BJ (cell line): ENCODE measurements at regions not wholly inside any gene's neighbourhood (a gene's known extent, or its start where the extent isn't known, plus 50 kb on each side); places are given as distances from the start of the nearest gene placed in this dataset.

Source experiments
- CTCF ChIA-PET: fragments of 350-600 bp; formaldehyde crosslinking; extraction: SDS; loops from one replicate; lab custom pipeline; 2021; ENCODE audit warnings: antibody characterized with exemption, inconsistent platforms; lab: Yijun Ruan, JAX
- POLR2A ChIA-PET: fragments of 300-600 bp; sonication (Branson Sonifier 250); formaldehyde crosslinking; extraction: SDS; loops from one replicate; lab custom pipeline; 2021; ENCODE audit warnings: antibody characterized with exemption; lab: Charles Lee
- DNase-seq: peaks from one replicate; pipeline ENCODE4 v3.0.0-alpha.2; 2011; ENCODE audit warnings: low read depth
- H3K27me3 ChIP-seq: 2 replicates; pipeline ENCODE4 v1.6.0; 2011; ENCODE audit warnings: low read length; ENCODE audit not compliant: control insufficient read depth, insufficient read depth
- H3K36me3 ChIP-seq: 2 replicates; pipeline ENCODE4 v1.5.1; 2011; ENCODE audit warnings: low read length; ENCODE audit not compliant: control insufficient read depth, insufficient read depth
- H3K4me3 ChIP-seq: 2 replicates; pipeline ENCODE4 v1.5.1; 2011; ENCODE audit warnings: low read depth, mild to moderate bottlenecking, control low read depth, low read length
- TF ChIP-seq, protein P1 (sequence below): IDR thresholded peaks from 2 replicates; pipeline ENCODE4 v1.5.1; 2011; ENCODE audit warnings: low read depth, mild to moderate bottlenecking, control low read depth, inconsistent platforms, low read length, moderate library complexity; ENCODE audit not compliant: insufficient read depth

DNA sequence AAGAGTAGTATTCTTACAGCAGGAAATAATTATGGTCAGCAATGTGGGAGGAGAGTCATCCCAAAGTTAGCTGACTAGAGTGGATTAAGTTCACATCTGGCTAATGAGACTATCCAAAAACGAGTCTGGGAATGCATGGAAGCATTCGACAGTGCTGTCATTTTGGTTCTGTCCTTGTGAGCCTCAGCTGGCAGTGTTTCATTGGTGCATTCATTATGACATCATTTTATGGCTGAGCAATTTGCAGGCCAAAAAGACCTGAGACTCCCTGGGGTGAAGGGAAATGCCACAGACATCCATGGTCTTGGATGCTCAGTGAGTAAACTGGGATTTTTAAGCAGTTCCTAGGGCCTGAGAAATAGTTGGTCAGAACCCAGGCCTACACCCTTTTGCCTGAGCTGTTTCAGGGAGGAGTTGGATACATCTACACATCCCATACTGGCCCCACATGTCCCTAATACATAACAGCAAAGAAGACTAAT lies 196.4 kb upstream of the CCN2 start:
- Histone ChIP-seq H3K36me3 (no peaks in the 10 kb centered on the region), H3K27me3 (no peaks in the 10 kb centered on the region), H3K4me3 (no peak overlapping the region)
- TF ChIP-seq, protein P1, sequence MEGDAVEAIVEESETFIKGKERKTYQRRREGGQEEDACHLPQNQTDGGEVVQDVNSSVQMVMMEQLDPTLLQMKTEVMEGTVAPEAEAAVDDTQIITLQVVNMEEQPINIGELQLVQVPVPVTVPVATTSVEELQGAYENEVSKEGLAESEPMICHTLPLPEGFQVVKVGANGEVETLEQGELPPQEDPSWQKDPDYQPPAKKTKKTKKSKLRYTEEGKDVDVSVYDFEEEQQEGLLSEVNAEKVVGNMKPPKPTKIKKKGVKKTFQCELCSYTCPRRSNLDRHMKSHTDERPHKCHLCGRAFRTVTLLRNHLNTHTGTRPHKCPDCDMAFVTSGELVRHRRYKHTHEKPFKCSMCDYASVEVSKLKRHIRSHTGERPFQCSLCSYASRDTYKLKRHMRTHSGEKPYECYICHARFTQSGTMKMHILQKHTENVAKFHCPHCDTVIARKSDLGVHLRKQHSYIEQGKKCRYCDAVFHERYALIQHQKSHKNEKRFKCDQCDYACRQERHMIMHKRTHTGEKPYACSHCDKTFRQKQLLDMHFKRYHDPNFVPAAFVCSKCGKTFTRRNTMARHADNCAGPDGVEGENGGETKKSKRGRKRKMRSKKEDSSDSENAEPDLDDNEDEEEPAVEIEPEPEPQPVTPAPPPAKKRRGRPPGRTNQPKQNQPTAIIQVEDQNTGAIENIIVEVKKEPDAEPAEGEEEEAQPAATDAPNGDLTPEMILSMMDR = no peak
- ChIA-PET CTCF (interaction anchor here (0.5 to 1.6 kb wide), 5 partner anchors 16 to 223 kb away, joined by 3 to 6 read pairs (median 3); no protein-coding TSS in a partner anchor), POLR2A (interaction anchor here (1.0 to 1.6 kb wide), 3 partner anchors 14 to 199 kb away, joined by 3 to 11 read pairs (median 9); partner anchors contain the start of gene CCN2)
- DNase-seq = peak; percentile 100

DNA sequence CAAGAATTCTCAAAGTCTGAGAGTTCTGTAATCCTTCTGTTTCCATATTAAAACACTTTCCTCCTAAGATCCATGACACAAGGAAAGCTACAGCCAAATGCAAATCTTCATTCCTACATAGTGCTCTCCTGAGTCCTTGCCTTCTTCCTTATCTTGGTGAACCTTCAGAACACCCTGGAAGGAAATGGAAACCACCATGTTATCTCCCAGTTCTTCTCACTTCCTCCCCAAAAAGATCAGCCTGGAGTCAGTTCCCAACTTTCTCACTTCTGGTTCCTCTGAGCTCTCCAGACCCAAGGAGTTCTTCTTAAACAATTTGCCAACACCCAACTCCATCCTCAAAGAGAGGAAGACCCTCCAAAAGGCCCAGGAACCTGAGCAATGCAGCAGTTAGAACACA lies 193.3 kb upstream of the CCN2 start:
- H3K27me3 ChIP-seq = no peaks in the 10 kb centered on the region
- DNase-seq = no peak
- ChIA-PET CTCF (no interaction called here), POLR2A (no interaction called here)
- H3K4me3 ChIP-seq = no peak overlapping the region
- no peaks in the 10 kb centered on the region for H3K36me3 ChIP-seq
- TF ChIP-seq, protein P1 = no peak

DNA sequence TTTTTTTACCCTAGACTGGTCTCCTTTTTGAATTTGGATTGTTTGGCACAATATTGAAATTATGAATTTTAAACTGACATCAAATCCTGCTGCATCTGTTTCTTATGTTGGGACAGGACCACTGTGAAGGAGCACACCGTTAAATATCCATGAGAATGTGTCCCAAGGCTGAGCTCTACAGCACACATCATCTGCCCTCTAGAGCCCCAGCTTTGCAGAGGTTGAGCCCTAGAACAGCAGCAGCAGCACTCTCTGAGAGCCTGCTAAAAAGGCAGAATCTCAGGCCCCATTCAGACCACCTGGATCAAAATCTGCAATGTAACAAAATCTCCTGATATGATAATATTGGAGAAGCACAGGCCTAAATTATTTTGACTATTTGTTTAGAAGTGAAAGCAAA lies 192.1 kb upstream of the CCN2 start:
- Histone ChIP-seq H3K27me3 (no peaks in the 10 kb centered on the region), H3K4me3 (no peak overlapping the region), H3K36me3 (no peaks in the 10 kb centered on the region)
- ChIA-PET POLR2A (interaction anchor here (1.7 kb wide), 1 partner anchor 192 kb away, joined by 11 read pairs; the partner anchor contains the start of gene CCN2), CTCF (no interaction called here)
- no peak for DNase-seq
- TF ChIP-seq, protein P1 = no peak

DNA sequence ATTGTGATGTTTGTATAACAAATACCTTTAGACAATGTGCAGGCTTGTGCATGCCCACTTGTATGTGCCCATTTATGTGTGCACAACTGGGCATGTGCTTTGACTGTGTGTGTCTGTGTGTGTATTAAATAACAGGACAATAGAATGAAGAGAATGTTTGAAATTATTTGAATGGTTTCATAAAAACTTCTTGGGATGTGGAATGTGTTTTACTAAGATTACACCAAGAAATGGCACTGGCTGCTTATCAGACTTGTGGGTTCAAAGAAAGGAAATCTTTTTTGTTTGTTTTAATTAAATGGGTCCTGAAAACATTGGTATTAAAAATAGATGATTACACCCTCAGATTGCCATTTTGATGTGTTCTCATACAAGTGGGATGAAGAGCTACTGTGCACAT lies 191.6 kb upstream of the CCN2 start:
- ChIA-PET CTCF (no interaction called here), POLR2A (interaction anchor here (1.1 to 1.7 kb wide), 2 partner anchors 160 to 192 kb away, joined by 4 to 11 read pairs; partner anchors contain the start of gene CCN2)
- no peaks in the 10 kb centered on the region for H3K36me3 ChIP-seq

DNA sequence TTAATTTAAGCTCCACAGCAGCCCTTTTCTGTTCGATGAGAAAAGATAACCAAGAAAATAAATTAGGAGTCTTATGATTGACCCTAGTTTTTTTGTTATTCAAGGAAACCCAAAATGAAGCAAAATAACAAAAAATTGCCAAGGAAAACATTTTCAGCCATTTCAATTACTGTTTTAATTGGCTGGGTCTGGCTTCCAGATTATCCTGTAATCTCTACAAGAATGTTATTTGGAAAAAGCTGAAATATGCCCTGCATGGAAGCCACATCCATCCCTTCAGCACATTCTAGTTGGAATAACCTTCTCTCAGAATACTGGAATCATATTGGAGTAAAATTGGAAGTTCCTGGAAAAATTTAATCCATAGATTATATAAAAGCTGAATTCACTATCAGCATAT lies 191.1 kb upstream of the CCN2 start:
- CTCF ChIA-PET = no interaction called here
- DNase-seq = no peak
- no peak overlapping the region for H3K4me3 ChIP-seq
- H3K36me3 ChIP-seq = no peaks in the 10 kb centered on the region
- TF ChIP-seq, protein P1 = no peak
- POLR2A ChIA-PET = interaction anchor here (1.1 to 1.7 kb wide), 2 partner anchors 160 to 191 kb away, joined by 4 to 11 read pairs; partner anchors contain the start of gene CCN2
- H3K27me3 ChIP-seq = no peaks in the 10 kb centered on the region

More for the DNA sequence above, 191.6 kb upstream of the CCN2 start:
- no peak overlapping the region for H3K4me3 ChIP-seq
- TF ChIP-seq, protein P1 = no peak
- no peak for DNase-seq
- no peaks in the 10 kb centered on the region for H3K27me3 ChIP-seq
